Right lobe of liver (tissue), 4 donors: ENCODE measurements at regions not wholly inside any gene's neighbourhood (a gene's known extent, or its start where the extent isn't known, plus 50 kb on each side); places are given as distances from the start of the nearest gene placed in this dataset.

Experiments used
- CTCF ChIP-seq, 4 donors: fragments of 200-600 bp in 3 of 4; fragments of 450-650 bp in 1 of 4; IDR thresholded peaks; one replicate each; pipeline versions ENCODE4 v1.5.1 to v1.8.0; 2016 to 2022; ENCODE audit warnings: antibody characterized with exemption in 4 of 4, mild to moderate bottlenecking in 2 of 4
- POLR2A ChIP-seq: fragments of 450-650 bp; IDR thresholded peaks from one replicate; pipeline ENCODE4 v1.6.1; 2017; ENCODE audit warnings: antibody characterized with exemption, mild to moderate bottlenecking
- donor health status: DM: no; HTN: no; CAD: no.
- donor health status: DM: no; HTN: no; CAD: no.
- donor health status: DM: no; HTN: yes; CAD: no.

- TF ChIP-seq CTCF (IDR thresholded peaks at IDR 0.05) (no peak), POLR2A (no peak)
These were observed 490.5 kb downstream of the MAGEE1 start for GRCh38 chrX:76918033-76918432.
